MM.1S (cell line): ENCODE measurements at regions not wholly inside any gene's neighbourhood (a gene's known extent, or its start where the extent isn't known, plus 50 kb on each side); places are given as distances from the start of the nearest gene placed in this dataset.

Experiments used
- CTCF ChIP-seq: fragments of 300-600 bp; sonication (generic); IDR thresholded peaks from 2 replicates; pipeline ENCODE4 v1.5.1; 2016; ENCODE audit warnings: antibody characterized with exemption, low read length, mixed read lengths
- EZH2 ChIP-seq: fragments of 300-600 bp; sonication (generic); optimal IDR thresholded peaks from 2 replicates; pipeline ENCODE3; 2017; ENCODE audit warnings: low read depth, mild to moderate bottlenecking, antibody characterized with exemption, low read length, mixed read lengths
- EZH2phosphoT487 ChIP-seq: fragments of 300-600 bp; sonication (generic); IDR thresholded peaks from 2 replicates; pipeline ENCODE4 v1.6.1; 2018; ENCODE audit warnings: antibody characterized with exemption, low read length

- TF ChIP-seq CTCF (no peak), EZH2 (no peak), EZH2phosphoT487 (no peak)
Measured at GRCh38 chr10:8246548-8246947, 192.1 kb downstream of the GATA3 start.
